ENCODE measurements at regions not wholly inside any gene's neighbourhood (a gene's known extent, or its start where the extent isn't known, plus 50 kb on each side); places are given as distances from the start of the nearest gene placed in this dataset.
"Not testable (repeated sequence)": the region's sequence is repeated elsewhere in the genome, so short reads cannot be mapped to it uniquely, and the experiment has no call there.

DNA sequence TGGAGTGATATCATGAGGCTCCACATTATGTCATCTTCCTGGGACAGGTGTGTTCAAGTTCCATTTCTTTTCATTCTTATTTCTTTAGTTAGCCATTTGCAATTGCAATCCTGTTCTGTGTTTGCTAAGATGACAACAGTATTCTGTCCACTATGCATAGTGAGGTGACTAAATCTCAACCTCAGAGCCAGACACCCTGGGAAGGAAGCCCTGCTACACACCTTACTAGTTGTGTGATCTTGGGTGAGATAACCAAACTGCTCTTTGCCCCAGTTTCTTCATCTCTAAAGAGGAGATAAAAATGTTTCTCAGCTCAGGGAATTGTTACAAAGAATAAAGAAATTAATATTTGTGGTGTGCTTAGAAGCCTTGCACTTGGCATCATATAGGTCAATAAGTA is 215.1 kb upstream of the RPS23 start:
- Mint-ChIP-seq H3K36me3 (no peaks in the 10 kb centered on the region), H3K4me3 (no peak overlapping the region), H3K9me3 (no peaks in the 10 kb centered on the region), H3K27ac (no peak overlapping the region), H3K27me3 (peaks cover 5% of the 10 kb centered on the region), H3K4me1 (no peaks in the 10 kb centered on the region)
- POLR2A ChIA-PET = no interaction called here
- DNase-seq = no peak
- ATAC-seq (ENCODE audit: low read depth) = no peak

- H3K4me3 Mint-ChIP-seq = no peak overlapping the region
- POLR2A ChIA-PET = no interaction called here
- ATAC-seq (ENCODE audit: low read depth) = no peak
- no peaks in the 10 kb centered on the region for H3K9me3 Mint-ChIP-seq
- no peaks in the 10 kb centered on the region for H3K4me1 Mint-ChIP-seq
- H3K36me3 Mint-ChIP-seq = no peaks in the 10 kb centered on the region
- H3K27me3 Mint-ChIP-seq = peaks cover 8% of the 10 kb centered on the region
- no peak overlapping the region for H3K27ac Mint-ChIP-seq
- DNase-seq = no peak
These were observed 213.2 kb upstream of the RPS23 start for GRCh38 chr5:82491397-82491796.

- ATAC-seq (ENCODE audit: low read depth) (no peak), DNase-seq (no peak)
- Mint-ChIP-seq H3K9me3 (peaks cover 1% of the 10 kb centered on the region), H3K27me3 (peaks cover 11% of the 10 kb centered on the region), H3K4me1 (no peaks in the 10 kb centered on the region), H3K4me3 (no peak overlapping the region), H3K36me3 (no peaks in the 10 kb centered on the region), H3K27ac (no peak overlapping the region)
- POLR2A ChIA-PET = no interaction called here
These were observed 211.5 kb upstream of the RPS23 start for GRCh38 chr5:82489683-82490082.

- no peak for DNase-seq
- ATAC-seq (ENCODE audit: low read depth) = no peak
- no peaks in the 10 kb centered on the region for H3K36me3 Mint-ChIP-seq
- H3K9me3 Mint-ChIP-seq = peaks cover 3% of the 10 kb centered on the region
- H3K27me3 Mint-ChIP-seq = peaks cover 11% of the 10 kb centered on the region
- POLR2A ChIA-PET = no interaction called here
- no peak overlapping the region for H3K4me3 Mint-ChIP-seq
- no peak overlapping the region for H3K27ac Mint-ChIP-seq
- H3K4me1 Mint-ChIP-seq = no peaks in the 10 kb centered on the region
These were observed 209.0 kb upstream of the RPS23 start for GRCh38 chr5:82487131-82487530.

- Mint-ChIP-seq H3K4me3 (no peak overlapping the region), H3K4me1 (no peaks in the 10 kb centered on the region), H3K36me3 (no peaks in the 10 kb centered on the region), H3K27me3 (peaks cover 6% of the 10 kb centered on the region), H3K9me3 (peaks cover 2% of the 10 kb centered on the region), H3K27ac (no peak overlapping the region)
- POLR2A ChIA-PET = no interaction called here
- no peak for DNase-seq
- no peak for ATAC-seq (ENCODE audit: low read depth)
These were observed 202.2 kb upstream of the RPS23 start for GRCh38 chr5:82480331-82480730.

GRCh38 chr5:82476155-82476554 is 198.0 kb upstream of the RPS23 start:
- no peak overlapping the region for H3K27ac Mint-ChIP-seq
- no peak overlapping the region for H3K4me3 Mint-ChIP-seq
- H3K27me3 Mint-ChIP-seq = peaks cover 10% of the 10 kb centered on the region
- no peaks in the 10 kb centered on the region for H3K36me3 Mint-ChIP-seq
- no peak for ATAC-seq (ENCODE audit: low read depth)
- DNase-seq = no peak
- H3K9me3 Mint-ChIP-seq = no peaks in the 10 kb centered on the region
- no peaks in the 10 kb centered on the region for H3K4me1 Mint-ChIP-seq
- POLR2A ChIA-PET = no interaction called here

- ATAC-seq (ENCODE audit: low read depth) (no peak), DNase-seq (no peak)
- Mint-ChIP-seq H3K9me3 (no peaks in the 10 kb centered on the region), H3K27me3 (peaks cover 8% of the 10 kb centered on the region), H3K4me1 (no peaks in the 10 kb centered on the region), H3K4me3 (no peak overlapping the region), H3K36me3 (no peaks in the 10 kb centered on the region), H3K27ac (no peak overlapping the region)
- POLR2A ChIA-PET = no interaction called here
These were observed 195.1 kb upstream of the RPS23 start for GRCh38 chr5:82473262-82473661.

- Mint-ChIP-seq H3K4me1 (no peaks in the 10 kb centered on the region), H3K9me3 (no peaks in the 10 kb centered on the region), H3K36me3 (no peaks in the 10 kb centered on the region), H3K27me3 (peaks cover 10% of the 10 kb centered on the region), H3K4me3 (no peak overlapping the region), H3K27ac (no peak overlapping the region)
- POLR2A ChIA-PET = no interaction called here
- ATAC-seq (ENCODE audit: low read depth) (no peak), DNase-seq (no peak)
These were observed 192.2 kb upstream of the RPS23 start for GRCh38 chr5:82470185-82470994.

- POLR2A ChIA-PET = no interaction called here
These were observed 188.9 kb upstream of the RPS23 start for GRCh38 chr5:82466986-82467561.

DNA sequence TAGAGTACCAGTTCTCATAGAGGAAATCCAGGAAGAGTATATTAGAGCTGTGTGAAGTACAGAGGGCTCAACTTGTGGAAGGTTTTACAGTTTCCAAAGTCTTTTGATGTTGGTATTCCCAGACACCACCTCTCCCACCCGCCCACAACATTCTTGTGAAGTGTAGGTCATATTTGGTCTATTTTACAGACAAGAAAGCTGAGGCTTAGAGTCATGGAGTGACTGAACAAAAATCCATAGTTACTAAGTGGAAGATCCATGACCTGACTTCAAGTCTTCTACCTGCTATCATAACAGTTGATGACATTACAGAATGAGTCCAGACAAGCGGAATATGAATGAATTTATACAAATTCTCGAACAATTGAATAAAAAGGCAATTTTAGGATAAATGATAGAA is 187.1 kb upstream of the RPS23 start:
- H3K4me3 Mint-ChIP-seq = no peak overlapping the region
- H3K27me3 Mint-ChIP-seq = peaks cover 12% of the 10 kb centered on the region
- POLR2A ChIA-PET = interaction anchor here (0.6 to 0.9 kb wide), 2 partner anchors 108 to 835 kb away, joined by 3 read pairs; no protein-coding TSS in a partner anchor
- no peaks in the 10 kb centered on the region for H3K4me1 Mint-ChIP-seq
- H3K9me3 Mint-ChIP-seq = peaks cover 1% of the 10 kb centered on the region
- DNase-seq (no peak), ATAC-seq (ENCODE audit: low read depth) (no peak)
- H3K36me3 Mint-ChIP-seq = no peaks in the 10 kb centered on the region
- no peak overlapping the region for H3K27ac Mint-ChIP-seq

More at GRCh38 chr5:82466986-82467561, 188.9 kb upstream of the RPS23 start:
- Mint-ChIP-seq H3K4me3 (no peak overlapping the region), H3K4me1 (no peaks in the 10 kb centered on the region), H3K36me3 (no peaks in the 10 kb centered on the region), H3K27me3 (peaks cover 8% of the 10 kb centered on the region), H3K27ac (no peak overlapping the region), H3K9me3 (no peaks in the 10 kb centered on the region)
- DNase-seq = no peak
- no peak for ATAC-seq (ENCODE audit: low read depth)

- H3K27me3 Mint-ChIP-seq = peaks cover 13% of the 10 kb centered on the region
- H3K27ac Mint-ChIP-seq = no peak overlapping the region
- H3K4me1 Mint-ChIP-seq = no peaks in the 10 kb centered on the region
- H3K4me3 Mint-ChIP-seq = no peak overlapping the region
- H3K36me3 Mint-ChIP-seq = peaks cover 1% of the 10 kb centered on the region
- POLR2A ChIA-PET = no interaction called here
- peaks cover 10% of the 10 kb centered on the region for H3K9me3 Mint-ChIP-seq
- ATAC-seq (ENCODE audit: low read depth) = no peak
- DNase-seq = no peak
These were observed 181.5 kb upstream of the RPS23 start for GRCh38 chr5:82459626-82460025.

DNA sequence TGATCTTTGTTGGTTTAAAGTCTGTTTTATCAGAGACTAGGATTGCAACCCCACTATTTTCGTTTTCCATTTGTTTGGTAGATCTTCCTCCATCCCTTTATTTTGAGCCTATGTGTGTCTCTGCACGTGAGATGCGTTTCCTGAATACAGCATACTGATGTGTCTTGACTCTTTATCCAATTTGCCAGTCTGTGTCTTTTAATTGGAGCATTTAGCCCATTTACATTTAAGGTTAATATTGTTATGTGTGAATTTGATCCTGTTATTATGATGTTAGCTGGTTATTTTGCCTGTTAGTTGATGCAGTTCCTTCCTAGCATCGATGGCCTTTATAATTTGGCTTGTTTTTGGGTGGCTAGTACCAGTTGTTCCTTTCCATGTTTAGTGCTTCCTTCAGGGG is 177.2 kb upstream of the RPS23 start:
- POLR2A ChIA-PET; ATAC-seq (ENCODE audit: low read depth); H3K36me3 Mint-ChIP-seq; H3K4me1 Mint-ChIP-seq; DNase-seq; H3K4me3 Mint-ChIP-seq; H3K27me3 Mint-ChIP-seq; H3K27ac Mint-ChIP-seq: not testable (repeated sequence)
- H3K9me3 Mint-ChIP-seq = peaks cover 10% of the 10 kb centered on the region

- Mint-ChIP-seq H3K4me3 (no peak overlapping the region), H3K36me3 (no peaks in the 10 kb centered on the region), H3K4me1 (no peaks in the 10 kb centered on the region), H3K27me3 (peaks cover 4% of the 10 kb centered on the region), H3K27ac (no peak overlapping the region), H3K9me3 (peaks cover 2% of the 10 kb centered on the region)
- DNase-seq (no peak), ATAC-seq (ENCODE audit: low read depth) (no peak)
- POLR2A ChIA-PET = no interaction called here
These were observed 170.2 kb upstream of the RPS23 start for GRCh38 chr5:82448374-82448773.

- ATAC-seq (ENCODE audit: low read depth) (no peak), DNase-seq (no peak)
- POLR2A ChIA-PET = no interaction called here
- peaks cover 2% of the 10 kb centered on the region for H3K9me3 Mint-ChIP-seq
- H3K4me3 Mint-ChIP-seq = no peak overlapping the region
- no peak overlapping the region for H3K27ac Mint-ChIP-seq
- H3K36me3 Mint-ChIP-seq = no peaks in the 10 kb centered on the region
- H3K27me3 Mint-ChIP-seq = peaks cover 7% of the 10 kb centered on the region
- no peaks in the 10 kb centered on the region for H3K4me1 Mint-ChIP-seq
These were observed 169.8 kb upstream of the RPS23 start for GRCh38 chr5:82447913-82448312.
